Pons (tissue), 1 donor: ENCODE measurements at regions not wholly inside any gene's neighbourhood (a gene's known extent, or its start where the extent isn't known, plus 50 kb on each side); places are given as distances from the start of the nearest gene placed in this dataset.

ENCODE experiments used
- DNase-seq: peaks from one replicate; pipeline ENCODE4 v3.0.0-alpha.2; 2016; ENCODE audit warnings: low spot score

- DNase-seq, result no peak
Observed at GRCh38 chr1:29465755-29466154, 229.4 kb downstream of the PTPRU start.

- no peak for DNase-seq
Observed at GRCh38 chr1:29462096-29462495, 225.8 kb downstream of the PTPRU start.

GRCh38 chr1:29461115-29461739 lies 224.9 kb downstream of the PTPRU start:
- no peak for DNase-seq

- no peak for DNase-seq
Observed at GRCh38 chr1:29460694-29461093, 224.4 kb downstream of the PTPRU start.

GRCh38 chr1:29460041-29460610 lies 223.8 kb downstream of the PTPRU start:
- DNase-seq, result no peak

- DNase-seq, result no peak
Observed at GRCh38 chr1:29459620-29459945, 223.3 kb downstream of the PTPRU start.

GRCh38 chr1:29458737-29459619 lies 222.7 kb downstream of the PTPRU start:
- no peak for DNase-seq

- no peak for DNase-seq
Observed at GRCh38 chr1:29457496-29458368, 221.4 kb downstream of the PTPRU start.

- DNase-seq, result no peak
Observed at GRCh38 chr1:29456685-29457435, 220.5 kb downstream of the PTPRU start.

GRCh38 chr1:29455781-29456180 lies 219.5 kb downstream of the PTPRU start:
- no peak for DNase-seq

GRCh38 chr1:29454616-29455380 lies 218.5 kb downstream of the PTPRU start:
- no peak for DNase-seq

GRCh38 chr1:29453502-29454240 lies 217.3 kb downstream of the PTPRU start:
- DNase-seq, result no peak

- DNase-seq, result no peak
Observed at GRCh38 chr1:29452463-29453230, 216.3 kb downstream of the PTPRU start.

GRCh38 chr1:29451368-29451892 lies 215.1 kb downstream of the PTPRU start:
- DNase-seq, result no peak

- no peak for DNase-seq
Observed at GRCh38 chr1:29450591-29450990, 214.3 kb downstream of the PTPRU start.

GRCh38 chr1:29448456-29449235 lies 212.3 kb downstream of the PTPRU start:
- no peak for DNase-seq

GRCh38 chr1:29447368-29447767 lies 211.0 kb downstream of the PTPRU start:
- no peak for DNase-seq
